Keratinocyte (primary cell): ENCODE measurements at regions not wholly inside any gene's neighbourhood (a gene's known extent, or its start where the extent isn't known, plus 50 kb on each side); places are given as distances from the start of the nearest gene placed in this dataset.

Source experiments
- CTCF ChIP-seq, 3 experiments: IDR thresholded peaks in 1 of 3; conservative IDR thresholded peaks in 1 of 3; optimal IDR thresholded peaks in 1 of 3; 2 replicates in 2 of 3; 3 replicates in 1 of 3; pipeline versions ENCODE3 to v1.5.1; 2011; ENCODE audit warnings: low read length in 3 of 3, mild to moderate bottlenecking in 3 of 3, moderate library complexity in 2 of 3, control low read depth in 1 of 3, inconsistent platforms in 1 of 3; ENCODE audit not compliant: insufficient read depth in 2 of 3; ENCODE audit errors: extremely low read depth in 1 of 3
- EZH2 ChIP-seq: IDR thresholded peaks from one replicate; pipeline ENCODE4 v1.6.1; 2012; ENCODE audit warnings: inconsistent platforms, mild to moderate bottlenecking, low read length, moderate library complexity

GRCh38 chr22:44595841-44596341 lies 97.9 kb upstream of the RTL6 start:
- no peak for TF ChIP-seq CTCF (optimal IDR thresholded peaks at IDR 0.05 in 1 of 3, IDR thresholded peaks at IDR 0.05 in 1 of 3, conservative IDR thresholded peaks at IDR 0.05 in 1 of 3; ENCODE audit: extremely low read depth in 1 of 3, insufficient read depth in 2 of 3, low read length in 3 of 3)
- no peak for TF ChIP-seq EZH2
